ENCODE measurements at regions not wholly inside any gene's neighbourhood (a gene's known extent, or its start where the extent isn't known, plus 50 kb on each side); places are given as distances from the start of the nearest gene placed in this dataset.

GRCh38 chr6:113432521-113433334 is 424.4 kb upstream of the MARCKS start:
- no peak for TF ChIP-seq CTCF (IDR thresholded peaks at IDR 0.05; ENCODE audit: low read length, missing control alignments)
- DNase-seq (ENCODE audit: low read depth) = no peak
- no peak overlapping the region for H3K4me3 ChIP-seq (replicated peaks; ENCODE audit: low read depth, low read length)

DNA sequence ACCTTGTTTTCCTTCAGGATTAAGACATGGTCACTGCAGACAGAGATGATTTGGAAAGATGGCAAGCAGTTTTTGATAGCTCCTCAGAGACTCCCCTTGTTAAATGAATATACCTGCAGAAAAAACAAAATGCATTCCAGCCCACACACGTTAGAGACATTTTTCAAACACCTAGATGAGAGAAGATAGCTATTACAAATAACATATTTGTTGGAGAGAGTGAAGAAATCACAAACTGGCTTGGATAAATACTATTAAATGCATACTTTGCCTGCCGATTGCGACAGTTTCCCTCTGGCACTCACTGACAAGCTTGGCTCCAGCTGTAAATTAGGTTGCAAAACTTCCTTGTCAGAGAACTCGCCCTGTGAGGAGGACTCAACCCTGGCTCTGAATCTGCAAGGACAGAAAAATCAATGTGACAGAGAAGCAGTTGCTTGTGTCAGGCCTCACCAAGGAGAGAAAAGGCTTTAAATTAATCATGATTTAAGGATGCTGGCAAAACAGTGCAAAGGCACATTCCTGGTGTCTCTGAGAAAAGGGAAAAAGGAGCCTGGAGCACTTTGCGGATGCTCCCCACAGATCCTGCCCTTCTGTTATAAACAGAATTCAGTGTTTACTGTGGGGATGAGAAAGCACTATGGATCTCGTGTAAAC is 423.7 kb upstream of the MARCKS start:
- H3K4me3 ChIP-seq (replicated peaks; ENCODE audit: low read depth, low read length) = no peak overlapping the region
- peak; percentile 95 for DNase-seq (ENCODE audit: low read depth)
- no peak for TF ChIP-seq CTCF (IDR thresholded peaks at IDR 0.05; ENCODE audit: low read length, missing control alignments)

- no peak for TF ChIP-seq CTCF (IDR thresholded peaks at IDR 0.05; ENCODE audit: low read length, missing control alignments)
- no peak for DNase-seq (ENCODE audit: low read depth)
- no peak overlapping the region for H3K4me3 ChIP-seq (replicated peaks; ENCODE audit: low read depth, low read length)
Observed at GRCh38 chr6:113434641-113435040, 422.5 kb upstream of the MARCKS start.

DNA sequence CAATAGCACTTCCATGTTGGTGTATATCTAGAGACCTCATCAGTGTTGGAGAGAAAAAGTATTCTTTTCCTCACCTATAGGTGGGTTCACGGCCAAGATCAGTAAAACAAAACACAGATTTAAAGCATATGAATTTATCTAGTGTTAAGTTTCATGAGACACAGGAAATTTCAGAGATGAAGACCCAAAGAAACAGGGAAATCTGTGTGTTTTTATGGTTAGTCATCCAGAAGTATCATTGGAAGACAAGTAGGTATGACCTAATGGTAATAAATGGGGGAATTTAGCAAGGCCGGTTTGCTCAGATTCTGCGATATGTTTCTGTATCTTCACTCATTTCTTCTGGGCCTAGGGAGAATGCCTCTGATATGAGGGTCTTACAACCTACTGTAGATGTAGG is 419.6 kb upstream of the MARCKS start:
- H3K4me3 ChIP-seq (replicated peaks; ENCODE audit: low read depth, low read length) = no peak overlapping the region
- TF ChIP-seq CTCF (IDR thresholded peaks at IDR 0.05; ENCODE audit: low read length, missing control alignments) = no peak
- no peak for DNase-seq (ENCODE audit: low read depth)

DNA sequence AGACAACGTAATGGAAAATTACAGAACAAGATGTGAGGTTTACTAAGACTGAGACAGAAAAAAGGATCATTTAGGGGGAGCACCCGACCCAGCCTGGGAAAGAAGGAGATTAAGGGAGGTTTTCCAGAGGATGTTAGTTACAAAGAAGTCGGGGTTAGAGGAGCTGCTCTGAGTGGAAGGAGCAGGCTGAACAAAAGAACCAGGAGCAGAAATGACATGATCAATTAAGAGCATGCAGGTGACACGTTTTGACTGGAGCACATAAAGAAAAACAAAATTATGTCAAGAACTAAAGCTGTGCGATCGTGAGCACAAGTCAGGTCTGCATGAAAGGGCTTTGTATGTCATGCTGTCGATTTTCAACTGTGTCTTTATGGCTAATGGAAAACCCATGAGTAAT is 417.3 kb upstream of the MARCKS start:
- no peak overlapping the region for H3K4me3 ChIP-seq (replicated peaks; ENCODE audit: low read depth, low read length)
- no peak for DNase-seq (ENCODE audit: low read depth)
- TF ChIP-seq CTCF (IDR thresholded peaks at IDR 0.05; ENCODE audit: low read length, missing control alignments) = no peak

- TF ChIP-seq CTCF (IDR thresholded peaks at IDR 0.05; ENCODE audit: low read length, missing control alignments) = no peak
- no peak for DNase-seq (ENCODE audit: low read depth)
- no peak overlapping the region for H3K4me3 ChIP-seq (replicated peaks; ENCODE audit: low read depth, low read length)
Observed at GRCh38 chr6:113442040-113442439, 415.1 kb upstream of the MARCKS start.
